ENCODE measurements at regions not wholly inside any gene's neighbourhood (a gene's known extent, or its start where the extent isn't known, plus 50 kb on each side); places are given as distances from the start of the nearest gene placed in this dataset.

DNA sequence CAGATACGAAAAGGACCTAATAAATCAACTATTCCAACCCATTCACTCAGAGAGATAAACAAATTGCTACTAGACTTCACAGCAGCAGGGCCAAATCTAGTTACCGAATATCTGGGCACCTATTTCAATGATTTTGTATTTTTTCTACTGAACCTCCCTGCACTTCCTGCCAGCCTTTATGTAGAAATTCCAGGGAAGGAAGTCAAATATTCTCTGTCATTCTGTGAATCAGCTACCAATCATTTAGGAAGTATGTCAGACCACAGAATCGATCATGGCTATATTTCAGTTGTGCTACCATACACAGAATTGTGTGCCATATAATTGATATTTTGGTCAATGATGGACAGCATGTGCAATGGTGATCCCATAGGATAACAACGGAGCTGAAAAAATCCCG is 109.6 kb upstream of the SPOPL start:
- TF ChIP-seq, protein P1, sequence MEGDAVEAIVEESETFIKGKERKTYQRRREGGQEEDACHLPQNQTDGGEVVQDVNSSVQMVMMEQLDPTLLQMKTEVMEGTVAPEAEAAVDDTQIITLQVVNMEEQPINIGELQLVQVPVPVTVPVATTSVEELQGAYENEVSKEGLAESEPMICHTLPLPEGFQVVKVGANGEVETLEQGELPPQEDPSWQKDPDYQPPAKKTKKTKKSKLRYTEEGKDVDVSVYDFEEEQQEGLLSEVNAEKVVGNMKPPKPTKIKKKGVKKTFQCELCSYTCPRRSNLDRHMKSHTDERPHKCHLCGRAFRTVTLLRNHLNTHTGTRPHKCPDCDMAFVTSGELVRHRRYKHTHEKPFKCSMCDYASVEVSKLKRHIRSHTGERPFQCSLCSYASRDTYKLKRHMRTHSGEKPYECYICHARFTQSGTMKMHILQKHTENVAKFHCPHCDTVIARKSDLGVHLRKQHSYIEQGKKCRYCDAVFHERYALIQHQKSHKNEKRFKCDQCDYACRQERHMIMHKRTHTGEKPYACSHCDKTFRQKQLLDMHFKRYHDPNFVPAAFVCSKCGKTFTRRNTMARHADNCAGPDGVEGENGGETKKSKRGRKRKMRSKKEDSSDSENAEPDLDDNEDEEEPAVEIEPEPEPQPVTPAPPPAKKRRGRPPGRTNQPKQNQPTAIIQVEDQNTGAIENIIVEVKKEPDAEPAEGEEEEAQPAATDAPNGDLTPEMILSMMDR (IDR thresholded peaks at IDR 0.05) = no peak
- TF ChIP-seq POLR2A (IDR thresholded peaks at IDR 0.05) = no peak

Measured in uterus (tissue), 2 donors.